Brain microvascular endothelial cell (primary cell): ENCODE measurements at regions not wholly inside any gene's neighbourhood (a gene's known extent, or its start where the extent isn't known, plus 50 kb on each side); places are given as distances from the start of the nearest gene placed in this dataset.

Experiments
- DNase-seq: peaks from one replicate; pipeline ENCODE4 v3.0.0-alpha.2; 2020
- H3K27ac ChIP-seq: fragments of 250-450 bp; sonication (Bioruptor Pico); 2 replicates; pipeline ENCODE4 v1.5.1; 2020; ENCODE audit warnings: mild to moderate bottlenecking, moderate library complexity
- H3K27me3 ChIP-seq: fragments of 250-450 bp; sonication (Bioruptor Pico); replicated peaks from 2 replicates; pipeline ENCODE4 v1.5.1; 2020; ENCODE audit warnings: mild to moderate bottlenecking
- H3K36me3 ChIP-seq: fragments of 250-450 bp; sonication (Bioruptor Pico); replicated peaks from 2 replicates; pipeline ENCODE4 v1.5.1; 2020; ENCODE audit warnings: mild to moderate bottlenecking
- H3K4me3 ChIP-seq: 2 replicates; pipeline ENCODE4 v1.5.1; 2011; ENCODE audit warnings: low read depth, mild to moderate bottlenecking, control low read depth, low read length, moderate library complexity
- in situ Hi-C: cut with HindIII; loops from 2 replicates; pipeline ENCODE4 v1.10.0; 2017; ENCODE audit warnings: low sequenced_read_pairs, low pct_ligation_motif_present
- TF ChIP-seq, protein P1 (sequence below): IDR thresholded peaks from 2 replicates; pipeline ENCODE4 v1.5.1; 2011; ENCODE audit warnings: low read depth, mild to moderate bottlenecking, moderate library complexity, low read length, control low read depth, inconsistent platforms; ENCODE audit errors: missing control alignments

DNA sequence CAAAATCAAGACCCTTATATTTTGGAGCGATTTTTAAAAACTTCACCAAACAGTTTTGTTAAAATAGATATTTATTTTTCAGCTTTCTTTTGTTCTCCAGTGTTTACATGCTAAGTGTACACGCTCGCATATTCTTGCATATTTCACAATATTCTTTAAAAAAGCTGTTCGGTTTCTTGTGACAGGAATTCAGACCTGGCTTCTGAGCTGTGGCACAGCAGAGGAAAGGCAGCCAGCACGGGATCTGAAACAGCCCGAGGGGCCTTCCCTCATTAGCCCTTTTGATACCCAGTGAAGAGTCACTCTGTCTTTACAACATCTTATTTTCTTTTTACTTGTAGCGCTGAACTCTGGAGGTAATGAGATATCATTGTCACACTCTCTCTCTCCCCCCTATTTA lies 234.0 kb downstream of the B3GLCT start:
- no peak overlapping the region for H3K4me3 ChIP-seq
- no peak for DNase-seq
- no peak overlapping the region for H3K27ac ChIP-seq
- H3K27me3 ChIP-seq = no peaks in the 10 kb centered on the region
- no peaks in the 10 kb centered on the region for H3K36me3 ChIP-seq
- TF ChIP-seq, protein P1, sequence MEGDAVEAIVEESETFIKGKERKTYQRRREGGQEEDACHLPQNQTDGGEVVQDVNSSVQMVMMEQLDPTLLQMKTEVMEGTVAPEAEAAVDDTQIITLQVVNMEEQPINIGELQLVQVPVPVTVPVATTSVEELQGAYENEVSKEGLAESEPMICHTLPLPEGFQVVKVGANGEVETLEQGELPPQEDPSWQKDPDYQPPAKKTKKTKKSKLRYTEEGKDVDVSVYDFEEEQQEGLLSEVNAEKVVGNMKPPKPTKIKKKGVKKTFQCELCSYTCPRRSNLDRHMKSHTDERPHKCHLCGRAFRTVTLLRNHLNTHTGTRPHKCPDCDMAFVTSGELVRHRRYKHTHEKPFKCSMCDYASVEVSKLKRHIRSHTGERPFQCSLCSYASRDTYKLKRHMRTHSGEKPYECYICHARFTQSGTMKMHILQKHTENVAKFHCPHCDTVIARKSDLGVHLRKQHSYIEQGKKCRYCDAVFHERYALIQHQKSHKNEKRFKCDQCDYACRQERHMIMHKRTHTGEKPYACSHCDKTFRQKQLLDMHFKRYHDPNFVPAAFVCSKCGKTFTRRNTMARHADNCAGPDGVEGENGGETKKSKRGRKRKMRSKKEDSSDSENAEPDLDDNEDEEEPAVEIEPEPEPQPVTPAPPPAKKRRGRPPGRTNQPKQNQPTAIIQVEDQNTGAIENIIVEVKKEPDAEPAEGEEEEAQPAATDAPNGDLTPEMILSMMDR = no peak
- in situ Hi-C loops = no loop called here

DNA sequence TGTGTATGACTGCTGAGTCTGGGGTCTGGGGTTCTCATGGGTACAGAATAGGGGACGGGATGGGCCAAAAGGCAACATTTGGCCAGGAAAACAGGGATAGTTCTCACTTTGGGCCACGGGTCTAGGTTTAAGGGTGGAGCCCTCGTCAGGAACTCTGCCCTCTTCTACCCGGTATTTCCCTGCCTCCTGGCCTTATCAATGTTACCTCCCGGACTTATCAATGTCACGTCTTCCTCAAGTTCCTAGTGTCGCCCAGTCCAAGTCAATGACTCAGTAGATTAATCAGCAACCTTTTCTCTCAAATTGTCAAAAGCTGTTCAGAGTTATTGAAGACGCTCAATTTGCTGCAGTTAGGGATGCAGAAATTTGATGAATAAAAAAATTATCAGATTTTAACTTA lies 234.8 kb downstream of the B3GLCT start:
- Histone ChIP-seq H3K4me3 (no peak overlapping the region), H3K27ac (no peak overlapping the region), H3K27me3 (no peaks in the 10 kb centered on the region), H3K36me3 (no peaks in the 10 kb centered on the region)
- TF ChIP-seq, protein P1 = no peak
- no peak for DNase-seq
- in situ Hi-C loops = no loop called here

DNA sequence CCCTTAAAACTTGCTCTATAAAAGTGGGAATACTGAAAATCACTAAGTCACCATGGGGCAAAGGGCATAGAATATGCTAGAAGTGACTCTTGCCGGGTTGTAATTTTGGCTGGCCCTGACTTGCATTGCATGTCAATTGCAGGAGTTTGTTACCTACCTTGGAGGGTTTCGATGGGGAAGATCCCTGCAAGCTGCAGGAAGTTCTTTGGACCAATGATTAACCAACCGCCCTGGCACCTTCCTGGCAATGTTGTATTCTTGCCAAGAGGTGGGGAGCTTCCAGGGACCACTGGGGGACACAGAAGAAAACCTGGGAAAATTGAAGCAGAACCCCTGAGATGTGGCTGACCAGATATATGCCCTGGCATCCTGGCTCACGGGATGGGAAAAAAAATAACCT lies 235.8 kb downstream of the B3GLCT start:
- Histone ChIP-seq H3K36me3 (no peaks in the 10 kb centered on the region), H3K27ac (no peak overlapping the region), H3K4me3 (no peak overlapping the region), H3K27me3 (no peaks in the 10 kb centered on the region)
- TF ChIP-seq, protein P1 = no peak
- no peak for DNase-seq
- in situ Hi-C loops = no loop called here

DNA sequence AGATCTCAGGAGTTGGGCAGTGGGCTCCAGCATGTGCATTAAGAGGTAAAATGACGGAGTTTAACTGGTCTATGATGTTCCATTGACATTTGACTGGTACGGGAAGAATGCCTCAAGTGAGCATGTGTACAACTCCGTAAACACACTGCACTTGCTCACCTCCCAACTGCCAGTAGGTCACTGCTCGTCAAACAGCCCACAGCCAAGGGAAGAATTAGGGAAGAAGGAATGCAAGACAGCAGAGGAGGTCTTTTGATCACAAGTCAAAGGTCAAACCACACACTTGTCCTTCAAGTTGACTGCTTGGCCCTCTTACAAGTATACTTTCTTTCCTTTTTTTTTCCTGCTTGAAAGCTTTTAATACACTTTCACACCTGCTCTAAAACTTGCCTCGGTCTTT lies 236.7 kb downstream of the B3GLCT start:
- Histone ChIP-seq H3K4me3 (no peak overlapping the region), H3K36me3 (no peaks in the 10 kb centered on the region), H3K27me3 (no peaks in the 10 kb centered on the region), H3K27ac (no peak overlapping the region)
- in situ Hi-C loops = no loop called here
- TF ChIP-seq, protein P1 = no peak
- DNase-seq = no peak

DNA sequence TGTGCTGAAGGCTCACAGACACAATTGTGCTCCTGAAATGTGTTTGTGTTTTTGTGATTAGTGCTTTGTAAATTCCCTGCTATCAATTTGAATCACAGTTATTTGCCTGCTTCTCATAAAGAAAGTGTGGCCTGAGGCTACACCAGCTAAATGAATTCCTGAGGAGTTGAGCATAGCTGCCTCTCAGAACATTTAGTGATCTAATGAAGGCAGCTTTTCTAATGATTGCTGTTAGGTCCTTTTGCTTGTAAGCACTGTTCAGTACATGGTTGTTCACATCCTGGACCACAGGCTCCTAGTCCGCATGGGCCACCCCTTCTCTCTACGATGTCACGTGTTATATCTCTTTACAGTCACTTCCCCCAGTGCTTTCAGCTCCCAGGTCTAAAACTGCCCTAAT lies 238.2 kb downstream of the B3GLCT start:
- TF ChIP-seq, protein P1 = no peak
- H3K27me3 ChIP-seq = no peaks in the 10 kb centered on the region
- H3K27ac ChIP-seq = no peak overlapping the region
- in situ Hi-C loops = no loop called here
- H3K4me3 ChIP-seq = no peak overlapping the region
- H3K36me3 ChIP-seq = no peaks in the 10 kb centered on the region
- DNase-seq = no peak

DNA sequence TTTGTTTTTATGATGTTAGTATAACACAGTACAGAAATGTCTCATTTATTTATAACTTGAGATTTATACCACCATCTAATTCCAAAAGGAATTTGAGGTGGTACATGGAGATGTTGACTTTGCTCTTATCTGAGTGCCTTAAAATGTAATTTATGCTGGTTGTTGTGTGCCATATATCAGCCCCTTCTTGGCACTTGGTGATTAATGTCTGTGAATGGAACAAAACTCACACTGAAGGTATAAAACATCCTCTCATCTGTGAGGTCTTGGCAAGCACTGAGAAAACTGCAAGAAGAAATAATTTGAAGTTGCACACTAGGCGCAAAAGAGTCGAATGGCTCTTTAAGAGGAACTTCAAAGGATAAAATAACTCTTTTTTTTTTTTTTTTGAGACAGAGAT lies 240.4 kb downstream of the B3GLCT start:
- Histone ChIP-seq H3K27ac (no peak overlapping the region), H3K36me3 (no peaks in the 10 kb centered on the region), H3K27me3 (no peaks in the 10 kb centered on the region), H3K4me3 (no peak overlapping the region)
- in situ Hi-C loops = no loop called here
- no peak for DNase-seq
- TF ChIP-seq, protein P1 = no peak
